HCT116 (cell line): ENCODE measurements at regions not wholly inside any gene's neighbourhood (a gene's known extent, or its start where the extent isn't known, plus 50 kb on each side); places are given as distances from the start of the nearest gene placed in this dataset.

ENCODE experiments used
- ATAC-seq: fragments of 200-7000 bp; cut with Tn5 transposase; 2 replicates; pipeline ENCODE4 v1.9.1; 2020; ENCODE audit warnings: mild to moderate bottlenecking, moderate library complexity
- BruUV-seq: library from RNA; stranded (reverse); fragments of 400-500 nt; replicated peaks from 2 replicates; lab custom pipeline; 2021; lab: Mats Ljungman, UMichigan
- CTCF ChIA-PET: fragments of 300-600 bp; sonication (Branson Sonifier 250); formaldehyde crosslinking; loops from one replicate; lab custom pipeline; 2021; ENCODE audit warnings: antibody characterized with exemption; lab: Charles Lee
- POLR2A ChIA-PET: fragments of 300-600, 350-600 bp; sonication (Branson Sonifier 250); formaldehyde crosslinking; loops from one replicate; lab custom pipeline; 2021; ENCODE audit warnings: antibody characterized with exemption; lab: Charles Lee
- RAD21 ChIA-PET, 2 experiments: fragments of 300-600 bp; sonication (Branson Sonifier 250); formaldehyde crosslinking; loops; one replicate each; lab custom pipeline; 2023; ENCODE audit warnings: low total read pairs in 2 of 2; ENCODE audit not compliant: uncharacterized antibody in 2 of 2, unreplicated experiment in 2 of 2, low non-redundant PET in 1 of 2; lab: Charles Lee
- DNase-seq: peaks from one replicate; pipeline ENCODE4 v3.0.0-alpha.2; 2010; ENCODE audit warnings: low read depth, low spot score
- H2AFZ ChIP-seq: fragments of 200-600 bp; shearing (Covaris generic), sonication (generic); 2 replicates; pipeline ENCODE4 v1.6.1; 2017; ENCODE audit warnings: low read depth, mixed run types, mixed read lengths, antibody characterized with exemption, low read length; ENCODE audit not compliant: poor library complexity, severe bottlenecking
- H3K27ac ChIP-seq: 2 replicates; pipeline ENCODE4 v1.5.1; 2012; ENCODE audit warnings: low read depth, low read length
- H3K27me3 ChIP-seq: fragments of 200-600 bp; sonication (generic); 2 replicates; pipeline ENCODE4 v1.6.1; 2016; ENCODE audit warnings: mixed run types, low read length, mixed read lengths; ENCODE audit not compliant: insufficient read depth
- H3K36me3 ChIP-seq, 2 experiments: fragments of 200-500 bp in 1 of 2; fragments of 200-600 bp in 1 of 2; sonication (Bioruptor generic) in 1 of 2; sonication (generic) in 1 of 2; 2 replicates each; pipeline versions ENCODE4 v1.5.1 to v1.6.1; 2014 to 2016; ENCODE audit warnings: low read length in 2 of 2, inconsistent platforms in 1 of 2, mixed read lengths in 1 of 2, mixed run types in 1 of 2; ENCODE audit not compliant: insufficient read depth in 2 of 2, control insufficient read depth in 1 of 2
- H3K4me1 ChIP-seq, 2 experiments: fragments of 200-600 bp in 1 of 2; sonication (generic) in 1 of 2; 2 replicates each; pipeline versions ENCODE4 v1.5.1 to v1.6.1; 2012 to 2017; ENCODE audit warnings: low read length in 2 of 2, inconsistent platforms in 1 of 2, mild to moderate bottlenecking in 1 of 2, mixed read lengths in 1 of 2, mixed run types in 1 of 2, moderate library complexity in 1 of 2; ENCODE audit not compliant: insufficient read depth in 2 of 2, control insufficient read depth in 1 of 2
- H3K4me2 ChIP-seq: fragments of 200-600 bp; sonication (generic); 2 replicates; pipeline ENCODE4 v1.6.1; 2017; ENCODE audit warnings: mixed run types, low read length, mixed read lengths
- H3K4me3 ChIP-seq, 2 experiments: fragments of 200-600 bp in 1 of 2; sonication (generic) in 1 of 2; replicated peaks in 1 of 2; 2 replicates each; pipeline ENCODE4 v1.5.1; 2011 to 2016; ENCODE audit warnings: low read length in 2 of 2, control low read depth in 1 of 2, low read depth in 1 of 2, mild to moderate bottlenecking in 1 of 2, mixed read lengths in 1 of 2, mixed run types in 1 of 2
- H3K79me2 ChIP-seq: fragments of 200-600 bp; sonication (generic); 2 replicates; pipeline ENCODE4 v1.6.1; 2017; ENCODE audit warnings: mild to moderate bottlenecking, mixed run types, low read length, moderate library complexity, mixed read lengths; ENCODE audit not compliant: insufficient read depth
- H3K9ac ChIP-seq: fragments of 200-600 bp; sonication (generic); 2 replicates; pipeline ENCODE4 v1.6.1; 2016; ENCODE audit warnings: low read length, mixed read lengths
- H3K9me2 ChIP-seq: fragments of 200-600 bp; sonication (generic), shearing (Covaris generic); 2 replicates; pipeline ENCODE4 v1.6.1; 2017; ENCODE audit warnings: mixed run types, mild to moderate bottlenecking, moderate library complexity; ENCODE audit not compliant: insufficient read depth
- H3K9me3 ChIP-seq, 2 experiments: fragments of 200-500 bp in 1 of 2; fragments of 200-600 bp in 1 of 2; sonication (Bioruptor generic) in 1 of 2; sonication (generic) in 1 of 2; 2 replicates each; pipeline ENCODE4 v1.6.1; 2014 to 2017; ENCODE audit warnings: low read length in 2 of 2, mixed read lengths in 2 of 2, inconsistent platforms in 1 of 2, low read depth in 1 of 2, mild to moderate bottlenecking in 1 of 2, mixed run types in 1 of 2, moderate library complexity in 1 of 2; ENCODE audit not compliant: control insufficient read depth in 1 of 2, insufficient read depth in 1 of 2
- H4K20me1 ChIP-seq: fragments of 200-600 bp; sonication (generic), shearing (Covaris generic); 2 replicates; pipeline ENCODE4 v1.6.1; 2017; ENCODE audit warnings: mixed run types, mild to moderate bottlenecking, moderate library complexity; ENCODE audit not compliant: insufficient read depth
- ATF3 ChIP-seq: IDR thresholded peaks from 2 replicates; pipeline ENCODE4 v1.6.1; 2012
- CBX3 ChIP-seq: IDR thresholded peaks from 2 replicates; pipeline ENCODE4 v1.6.1; 2012; ENCODE audit warnings: low read depth
- CEBPB ChIP-seq: IDR thresholded peaks from 2 replicates; pipeline ENCODE4 v1.6.1; 2012; ENCODE audit warnings: low read depth
- CTCF ChIP-seq, 3 experiments: fragments of 200-600 bp in 1 of 3; sonication (generic) in 1 of 3; IDR thresholded peaks in 2 of 3; conservative IDR thresholded peaks in 1 of 3; 2 replicates each; pipeline ENCODE4 v1.5.1; 2012 to 2017; ENCODE audit warnings: low read depth in 2 of 3, low read length in 2 of 3, antibody characterized with exemption in 1 of 3, borderline replicate concordance in 1 of 3, control low read depth in 1 of 3, mild to moderate bottlenecking in 1 of 3, mixed read lengths in 1 of 3, mixed run types in 1 of 3, moderate library complexity in 1 of 3; ENCODE audit not compliant: insufficient read depth in 1 of 3
- EGR1 ChIP-seq: IDR thresholded peaks from 2 replicates; pipeline ENCODE4 v1.6.1; 2012; ENCODE audit warnings: low read depth
- ELF1 ChIP-seq: IDR thresholded peaks from 2 replicates; pipeline ENCODE4 v1.6.1; 2012; ENCODE audit warnings: low read depth, borderline replicate concordance
- EZH2phosphoT487 ChIP-seq: fragments of 200-600 bp; IDR thresholded peaks from 2 replicates; pipeline ENCODE4 v1.6.1; 2018; ENCODE audit warnings: antibody characterized with exemption, borderline replicate concordance
- FOSL1 ChIP-seq: IDR thresholded peaks from 2 replicates; pipeline ENCODE4 v1.6.1; 2012; ENCODE audit warnings: low read depth
- MAX ChIP-seq: IDR thresholded peaks from 2 replicates; pipeline ENCODE4 v1.6.1; 2012
- POLR2A ChIP-seq: IDR thresholded peaks from 2 replicates; pipeline ENCODE4 v1.7.0; 2011; ENCODE audit warnings: borderline replicate concordance; ENCODE audit not compliant: insufficient read depth, insufficient read length; ENCODE audit errors: extremely low read depth
- RAD21 ChIP-seq: IDR thresholded peaks from 2 replicates; pipeline ENCODE4 v1.6.1; 2012; ENCODE audit warnings: low read depth, mild to moderate bottlenecking
- REST ChIP-seq: IDR thresholded peaks from 2 replicates; pipeline ENCODE4 v1.6.1; 2012; ENCODE audit warnings: low read depth
- SIN3A ChIP-seq: IDR thresholded peaks from 2 replicates; pipeline ENCODE4 v1.6.1; 2012; ENCODE audit warnings: low read depth
- SP1 ChIP-seq: IDR thresholded peaks from 2 replicates; pipeline ENCODE4 v1.6.1; 2012; ENCODE audit warnings: low read depth
- TCF7L2 ChIP-seq: IDR thresholded peaks from 2 replicates; pipeline ENCODE4 v1.7.0; 2011; ENCODE audit warnings: borderline replicate concordance, inconsistent platforms; ENCODE audit not compliant: insufficient read depth, insufficient read length; ENCODE audit errors: extremely low read depth
- ZFX ChIP-seq: fragments of 450-650 bp; IDR thresholded peaks from 2 replicates; pipeline ENCODE4 v1.6.1; 2017
- intact Hi-C: fragments of 100-400 bp; cut with micrococcal nuclease; formaldehyde crosslinking; loops from 2 replicates; pipeline ENCODE4 v1.10.0; 2022

- TF ChIP-seq ELF1 (no peak), ATF3 (no peak), EZH2phosphoT487 (no peak), SP1 (no peak), REST (no peak), CBX3 (no peak), FOSL1 (no peak), SIN3A (no peak)
These were observed 991.8 kb upstream of the SLIT2 start (continued) for GRCh38 chr4:19259920-19260319.

- DNase-seq (no peak), ATAC-seq (no peak)
- H3K9ac ChIP-seq: no peak overlapping the region
- ChIA-PET RAD21 (no interaction called here), CTCF (no interaction called here), POLR2A (no interaction called here)
- no peaks in the 10 kb centered on the region for H4K20me1 ChIP-seq
- no peaks in the 10 kb centered on the region for H3K9me2 ChIP-seq
- no peaks in the 10 kb centered on the region for H3K36me3 ChIP-seq
- H3K9me3 ChIP-seq: no peaks in the 10 kb centered on the region
- intact Hi-C loops: no loop called here
- no TSS peak for BruUV-seq
- H2AFZ ChIP-seq: no peak overlapping the region
- H3K4me3 ChIP-seq: no peak overlapping the region
- H3K79me2 ChIP-seq: no peaks in the 10 kb centered on the region
- H3K4me2 ChIP-seq: no peak overlapping the region
- no peaks in the 10 kb centered on the region for H3K4me1 ChIP-seq
- H3K27me3 ChIP-seq: no peaks in the 10 kb centered on the region
- no peak overlapping the region for H3K27ac ChIP-seq
- TF ChIP-seq MAX (no peak), SIN3A (no peak), CBX3 (no peak), ATF3 (no peak), TCF7L2 (no peak), CTCF (IDR thresholded peaks at IDR 0.05 in 2 of 3, conservative IDR thresholded peaks at IDR 0.05 in 1 of 3; ENCODE audit: borderline replicate concordance in 1 of 3, insufficient read depth in 1 of 3, low read depth in 2 of 3, low read length in 2 of 3) (no peak), ZFX (no peak), RAD21 (no peak), POLR2A (no peak), CEBPB (no peak), REST (no peak), EGR1 (no peak), ELF1 (no peak), FOSL1 (no peak)
These were observed 994.9 kb upstream of the SLIT2 start for GRCh38 chr4:19256823-19257222.
